ENCODE measurements at regions not wholly inside any gene's neighbourhood (a gene's known extent, or its start where the extent isn't known, plus 50 kb on each side); places are given as distances from the start of the nearest gene placed in this dataset.

GRCh38 chr4:81629366-81629765 is 157.7 kb upstream of the RASGEF1B start:
- DNase-seq: no peak
- Mint-ChIP-seq H3K4me3 (no peak overlapping the region), H3K27ac (no peak overlapping the region), H3K9me3 (no peaks in the 10 kb centered on the region), H3K36me3 (ENCODE audit: low read depth) (no peaks in the 10 kb centered on the region), H3K27me3 (ENCODE audit: low read depth, poor library complexity) (peaks cover 4% of the 10 kb centered on the region), H3K4me1 (peaks cover 64% of the 10 kb centered on the region)
- TF ChIP-seq CTCF (IDR thresholded peaks at IDR 0.05): no peak

- no peak overlapping the region for H3K4me3 Mint-ChIP-seq
- peaks cover 69% of the 10 kb centered on the region for H3K4me1 Mint-ChIP-seq
- no peak for DNase-seq
- no peaks in the 10 kb centered on the region for H3K36me3 Mint-ChIP-seq (ENCODE audit: low read depth)
- H3K27ac Mint-ChIP-seq: no peak overlapping the region
- no peak for TF ChIP-seq CTCF (IDR thresholded peaks at IDR 0.05)
- H3K9me3 Mint-ChIP-seq: no peaks in the 10 kb centered on the region
- H3K27me3 Mint-ChIP-seq (ENCODE audit: low read depth, poor library complexity): peaks cover 4% of the 10 kb centered on the region
Observed at GRCh38 chr4:81628489-81628888, 156.8 kb upstream of the RASGEF1B start.

DNA sequence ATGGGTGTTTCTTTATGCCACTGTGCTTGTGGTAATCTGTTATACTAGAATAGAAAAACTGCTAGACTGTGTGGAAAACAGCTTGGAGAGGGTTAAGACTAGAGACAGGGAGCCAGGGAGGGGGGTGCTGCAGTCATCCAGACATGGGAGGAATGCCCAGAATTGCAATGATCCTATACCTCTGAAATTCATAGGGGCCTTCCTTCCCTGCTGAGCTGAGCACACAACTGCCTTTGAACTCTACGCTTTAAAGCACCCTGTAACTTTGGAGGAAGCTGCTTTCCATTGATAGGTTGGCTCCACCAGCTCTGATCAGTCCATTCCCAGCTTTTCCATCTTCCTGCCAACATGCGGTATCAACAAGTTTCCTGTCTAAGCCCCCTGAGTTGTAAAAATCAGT is 155.9 kb upstream of the RASGEF1B start:
- H3K27me3 Mint-ChIP-seq (ENCODE audit: low read depth, poor library complexity): peaks cover 4% of the 10 kb centered on the region
- H3K27ac Mint-ChIP-seq: peak overlapping the region; percentile 1
- DNase-seq: no peak
- TF ChIP-seq CTCF (IDR thresholded peaks at IDR 0.05): no peak
- no peaks in the 10 kb centered on the region for H3K9me3 Mint-ChIP-seq
- H3K4me3 Mint-ChIP-seq: no peak overlapping the region
- H3K36me3 Mint-ChIP-seq (ENCODE audit: low read depth): no peaks in the 10 kb centered on the region
- H3K4me1 Mint-ChIP-seq: peaks cover 63% of the 10 kb centered on the region

- H3K4me1 Mint-ChIP-seq: peaks cover 56% of the 10 kb centered on the region
- H3K9me3 Mint-ChIP-seq: no peaks in the 10 kb centered on the region
- no peaks in the 10 kb centered on the region for H3K36me3 Mint-ChIP-seq (ENCODE audit: low read depth)
- no peak for TF ChIP-seq CTCF (IDR thresholded peaks at IDR 0.05)
- H3K27ac Mint-ChIP-seq: no peak overlapping the region
- no peak overlapping the region for H3K4me3 Mint-ChIP-seq
- no peak for DNase-seq
- peaks cover 4% of the 10 kb centered on the region for H3K27me3 Mint-ChIP-seq (ENCODE audit: low read depth, poor library complexity)
Observed at GRCh38 chr4:81626851-81627250, 155.1 kb upstream of the RASGEF1B start.

GRCh38 chr4:81625422-81626417 is 154.0 kb upstream of the RASGEF1B start:
- no peak for TF ChIP-seq CTCF (IDR thresholded peaks at IDR 0.05)
- Mint-ChIP-seq H3K9me3 (no peaks in the 10 kb centered on the region), H3K27ac (no peak overlapping the region), H3K36me3 (ENCODE audit: low read depth) (no peaks in the 10 kb centered on the region), H3K4me1 (peaks cover 47% of the 10 kb centered on the region), H3K4me3 (no peak overlapping the region), H3K27me3 (ENCODE audit: low read depth, poor library complexity) (peaks cover under 1% of the 10 kb centered on the region)
- DNase-seq: no peak

DNA sequence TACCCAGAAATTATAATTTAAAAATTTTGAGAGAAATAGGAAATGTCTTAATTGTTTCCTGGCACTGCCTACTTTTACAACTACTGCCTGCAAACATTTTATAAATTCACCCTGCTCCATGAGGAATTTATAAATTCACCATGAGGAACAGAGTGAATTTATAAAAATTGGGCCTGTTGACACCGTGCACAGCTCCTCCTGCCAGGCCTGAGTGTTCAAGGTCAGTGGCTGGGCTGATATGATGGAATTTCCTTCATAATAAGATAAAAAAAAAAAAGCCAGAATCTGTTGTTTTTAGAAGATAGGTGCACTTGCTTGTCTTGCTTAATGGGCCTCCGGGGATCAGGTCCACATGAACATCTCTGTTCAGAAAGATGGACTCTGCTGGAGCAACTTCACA is 151.7 kb upstream of the RASGEF1B start:
- DNase-seq: no peak
- peaks cover 36% of the 10 kb centered on the region for H3K4me1 Mint-ChIP-seq
- H3K27ac Mint-ChIP-seq: no peak overlapping the region
- no peak overlapping the region for H3K4me3 Mint-ChIP-seq
- TF ChIP-seq CTCF (IDR thresholded peaks at IDR 0.05): no peak
- no peaks in the 10 kb centered on the region for H3K36me3 Mint-ChIP-seq (ENCODE audit: low read depth)
- no peaks in the 10 kb centered on the region for H3K9me3 Mint-ChIP-seq
- no peaks in the 10 kb centered on the region for H3K27me3 Mint-ChIP-seq (ENCODE audit: low read depth, poor library complexity)

All from nephron progenitor cell (in vitro differentiated cells).